ENCODE measurements at regions not wholly inside any gene's neighbourhood (a gene's known extent, or its start where the extent isn't known, plus 50 kb on each side); places are given as distances from the start of the nearest gene placed in this dataset.
"Not testable (repeated sequence)": the region's sequence is repeated elsewhere in the genome, so short reads cannot be mapped to it uniquely, and the experiment has no call there.

- DNase-seq (ENCODE audit: low read depth, low spot score) = no peak
These were observed 1655.4 kb downstream of the BRINP3 start for GRCh38 chr1:188822248-188822647.

DNA sequence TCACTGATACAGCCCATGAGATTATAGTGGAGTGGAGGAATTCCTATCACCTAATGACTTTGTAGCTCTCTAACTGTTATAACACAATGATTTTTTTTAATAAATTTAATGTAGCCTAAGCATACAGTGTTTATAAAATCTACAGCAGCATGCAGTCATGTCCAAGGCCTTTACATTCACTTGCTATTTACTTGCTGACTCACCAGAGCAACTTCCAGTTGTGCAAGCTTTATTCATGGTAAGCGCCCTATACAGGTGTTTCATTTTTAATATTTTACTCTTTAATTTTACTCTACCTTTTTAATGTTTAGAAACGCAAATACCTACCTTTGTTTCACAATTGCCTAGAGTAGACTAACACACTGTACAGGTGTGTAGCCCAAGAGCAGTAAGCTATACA lies 1652.2 kb downstream of the BRINP3 start:
- DNase-seq (ENCODE audit: low read depth, low spot score) = no peak

GRCh38 chr1:188826800-188827199 lies 1650.9 kb downstream of the BRINP3 start:
- no peak for DNase-seq (ENCODE audit: low read depth, low spot score)

- DNase-seq (ENCODE audit: low read depth, low spot score) = no peak
These were observed 1650.3 kb downstream of the BRINP3 start for GRCh38 chr1:188827400-188827799.

- DNase-seq (ENCODE audit: low read depth, low spot score) = not testable (repeated sequence)
These were observed 1636.5 kb downstream of the BRINP3 start for GRCh38 chr1:188841111-188841696.

GRCh38 chr1:188846468-188846867 lies 1631.2 kb downstream of the BRINP3 start:
- DNase-seq (ENCODE audit: low read depth, low spot score) = no peak

DNA sequence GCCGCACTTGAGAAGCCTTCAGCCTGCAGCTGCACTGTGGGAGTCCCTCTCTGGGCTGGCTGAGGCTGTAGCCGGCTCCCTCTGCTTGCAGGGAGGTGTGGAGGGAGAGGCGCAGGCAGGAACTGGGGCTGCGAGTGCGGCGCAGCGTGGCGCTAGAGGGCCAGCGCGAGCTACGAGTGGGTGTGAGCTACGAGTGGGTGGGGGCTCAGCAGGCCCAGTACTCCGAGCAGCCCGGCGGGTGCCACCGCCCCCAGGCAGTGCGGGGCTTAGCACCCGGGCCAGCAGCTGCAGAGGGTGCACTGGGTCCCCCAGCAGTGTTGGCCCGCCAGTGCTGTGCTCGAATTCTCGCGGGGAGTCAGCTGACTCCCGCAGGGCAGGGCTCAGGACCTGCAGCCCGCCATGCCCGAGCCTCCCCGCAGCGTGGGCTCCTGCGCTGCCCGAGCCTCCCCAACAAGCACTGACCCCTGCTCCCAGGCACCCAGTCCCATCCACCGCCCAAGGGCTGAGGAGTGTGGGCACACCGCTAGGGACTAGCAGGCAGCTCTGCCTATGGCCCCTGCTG lies 1620.1 kb downstream of the BRINP3 start:
- no peak for DNase-seq (ENCODE audit: low read depth, low spot score)

GRCh38 chr1:188867614-188868013 lies 1610.0 kb downstream of the BRINP3 start:
- no peak for DNase-seq (ENCODE audit: low read depth, low spot score)

DNA sequence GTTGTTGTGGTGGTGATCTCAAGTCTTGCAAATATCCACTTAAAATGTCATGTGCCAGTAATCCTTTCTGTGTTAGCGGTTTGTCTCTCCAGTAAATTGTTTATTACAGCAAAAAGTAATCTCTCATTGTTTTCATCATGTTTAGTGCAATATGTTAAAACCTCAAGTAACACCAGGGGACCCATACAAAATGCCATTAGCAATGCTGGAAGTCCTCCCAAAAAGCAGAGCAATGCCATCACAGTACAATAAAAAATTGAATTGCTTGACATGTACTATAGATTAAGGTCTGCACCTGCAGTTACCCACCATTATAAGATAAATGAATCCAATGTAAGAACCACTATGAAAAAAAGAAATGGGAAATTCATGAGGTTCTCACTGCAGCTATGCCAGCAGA lies 1606.5 kb downstream of the BRINP3 start:
- no peak for DNase-seq (ENCODE audit: low read depth, low spot score)

GRCh38 chr1:188872376-188872775 lies 1605.3 kb downstream of the BRINP3 start:
- DNase-seq (ENCODE audit: low read depth, low spot score) = no peak

- DNase-seq (ENCODE audit: low read depth, low spot score) = peak; percentile 1
These were observed 1600.0 kb downstream of the BRINP3 start for GRCh38 chr1:188877668-188878067.

GRCh38 chr1:188888386-188888785 lies 1589.3 kb downstream of the BRINP3 start:
- no peak for DNase-seq (ENCODE audit: low read depth, low spot score)

DNA sequence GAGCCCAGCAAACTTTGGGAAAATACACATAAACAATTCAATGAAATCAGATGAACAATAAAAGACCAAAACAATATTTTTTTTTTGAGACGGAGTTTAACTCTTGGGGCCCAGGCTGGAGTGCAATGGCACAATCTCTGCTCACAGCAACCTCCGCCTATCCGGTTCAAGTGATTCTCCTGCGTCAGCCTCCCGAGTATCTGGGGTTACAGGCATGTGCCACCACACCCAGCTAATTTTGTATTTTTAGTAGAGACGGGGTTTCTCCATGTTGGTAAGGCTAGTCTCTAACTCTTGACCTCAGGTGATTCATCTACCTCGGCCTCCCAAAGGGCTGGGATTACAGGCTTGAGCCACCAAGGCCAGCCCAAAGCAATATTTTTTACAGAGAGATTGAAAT lies 1588.5 kb downstream of the BRINP3 start:
- DNase-seq (ENCODE audit: low read depth, low spot score) = no peak

- no peak for DNase-seq (ENCODE audit: low read depth, low spot score)
These were observed 1585.7 kb downstream of the BRINP3 start for GRCh38 chr1:188891958-188892357.

GRCh38 chr1:188895611-188896010 lies 1582.1 kb downstream of the BRINP3 start:
- no peak for DNase-seq (ENCODE audit: low read depth, low spot score)

GRCh38 chr1:188903241-188903640 lies 1574.4 kb downstream of the BRINP3 start:
- DNase-seq (ENCODE audit: low read depth, low spot score) = no peak

DNA sequence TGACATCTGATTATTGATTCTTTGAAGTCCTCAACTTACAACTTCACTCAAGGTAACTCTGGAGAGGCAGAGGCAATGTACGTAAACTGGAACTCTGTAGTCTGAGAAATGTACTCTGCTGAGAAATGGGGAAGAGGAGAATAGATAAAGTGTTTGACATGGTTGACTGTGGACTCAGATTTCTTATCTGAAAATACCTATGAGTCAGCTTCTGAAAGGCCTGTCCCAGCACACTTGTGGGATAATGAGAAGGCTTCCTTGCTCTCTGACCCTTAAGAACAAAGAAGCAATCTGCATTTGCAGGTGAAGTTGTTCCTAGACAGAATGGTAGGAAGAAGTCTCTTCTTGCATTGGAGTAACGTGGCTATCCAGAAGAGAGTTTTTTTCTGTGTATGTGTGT lies 1573.5 kb downstream of the BRINP3 start:
- peak; percentile 1 for DNase-seq (ENCODE audit: low read depth, low spot score)

GRCh38 chr1:188906921-188907641 lies 1570.6 kb downstream of the BRINP3 start:
- DNase-seq (ENCODE audit: low read depth, low spot score) = no peak

DNA sequence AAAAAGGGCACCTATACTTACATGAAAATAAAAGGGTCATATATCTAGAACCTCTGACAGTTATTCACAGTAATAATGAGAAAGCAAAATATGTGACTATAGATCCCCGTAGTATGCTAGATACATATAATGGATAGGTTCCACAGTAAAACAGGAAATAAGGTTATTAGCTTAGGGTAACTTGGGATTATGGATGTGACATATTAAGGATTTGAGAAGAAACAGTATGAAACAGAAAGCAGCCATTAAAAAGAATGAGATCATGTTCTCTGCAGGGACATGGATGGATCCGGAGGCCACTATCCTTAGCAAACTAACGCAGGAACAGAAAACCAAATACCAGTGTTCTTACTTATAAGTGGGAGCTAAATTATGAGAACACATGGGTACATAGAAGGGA lies 1547.3 kb downstream of the BRINP3 start:
- no peak for DNase-seq (ENCODE audit: low read depth, low spot score)

GRCh38 chr1:188931506-188931905 lies 1546.2 kb downstream of the BRINP3 start:
- no peak for DNase-seq (ENCODE audit: low read depth, low spot score)

DNA sequence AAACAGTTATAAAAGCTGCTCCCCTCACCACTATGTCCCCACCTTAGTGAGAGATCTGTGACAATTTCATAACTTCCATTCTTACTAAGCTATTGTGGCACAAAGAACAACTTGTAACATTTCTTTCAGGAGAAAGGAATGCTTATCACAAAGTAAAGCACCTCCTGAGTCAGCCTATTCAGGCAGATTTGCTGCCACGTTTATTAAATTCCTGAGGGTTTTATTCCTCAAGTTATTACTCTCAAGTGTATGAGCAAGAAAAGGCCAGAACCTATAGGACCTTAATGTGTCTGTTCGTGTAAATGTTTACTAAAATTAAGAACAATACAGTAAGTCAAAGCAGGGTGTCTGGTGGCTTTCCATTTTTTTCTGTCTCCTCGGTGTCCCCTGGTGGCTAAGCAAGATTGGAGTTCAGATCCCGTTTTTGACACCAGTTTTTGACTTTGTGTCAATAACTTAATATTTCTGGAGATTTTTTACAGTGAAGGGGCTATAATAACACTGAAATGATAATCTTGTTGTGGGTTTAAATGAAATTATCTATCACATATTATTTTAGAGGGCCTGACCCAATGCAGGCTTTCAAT lies 1539.6 kb downstream of the BRINP3 start:
- peak; percentile 34 for DNase-seq (ENCODE audit: low read depth, low spot score)

DNA sequence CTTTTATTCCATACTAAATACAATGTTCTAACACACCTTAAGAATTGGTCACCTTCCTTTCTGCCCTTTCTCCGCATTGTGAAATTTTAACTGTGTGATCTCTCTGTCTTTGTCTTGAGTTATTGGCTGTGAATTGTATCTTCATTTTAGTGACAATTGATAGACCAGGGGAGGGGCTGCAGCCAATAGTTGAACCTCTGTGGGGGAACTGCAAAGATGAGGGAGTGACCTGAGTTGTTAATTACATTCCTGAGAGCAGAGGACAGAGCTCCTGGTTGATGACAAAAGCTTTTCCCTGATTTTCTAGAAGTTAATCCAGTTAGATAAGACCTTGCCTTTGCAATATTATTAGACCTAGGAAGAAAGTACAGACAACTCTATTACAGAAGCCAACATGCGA lies 1535.7 kb downstream of the BRINP3 start:
- no peak for DNase-seq (ENCODE audit: low read depth, low spot score)

- DNase-seq (ENCODE audit: low read depth, low spot score) = no peak
These were observed 1528.0 kb downstream of the BRINP3 start for GRCh38 chr1:188949701-188950100.
